Neural cell (in vitro differentiated cells): ENCODE measurements at regions not wholly inside any gene's neighbourhood (a gene's known extent, or its start where the extent isn't known, plus 50 kb on each side); places are given as distances from the start of the nearest gene placed in this dataset.

Experiments
- H2AFZ ChIP-seq: fragments of 200-600, 300-800 bp; sonication (generic), shearing (Covaris generic); 2 replicates; pipeline ENCODE4 v1.6.0; 2014; ENCODE audit warnings: low read depth, mild to moderate bottlenecking, antibody characterized with exemption, low read length, moderate library complexity
- H3F3A ChIP-seq: fragments of 200-600 bp; shearing (Covaris generic); 2 replicates; pipeline ENCODE4 v1.6.1; 2016; ENCODE audit warnings: mild to moderate bottlenecking, moderate library complexity, mixed read lengths, antibody characterized with exemption, low read length; ENCODE audit not compliant: insufficient read depth, poor library complexity, severe bottlenecking
- H3K27ac ChIP-seq: fragments of 200-600, 300-800 bp; sonication (generic), shearing (Covaris generic); 2 replicates; pipeline ENCODE4 v1.5.1; 2014; ENCODE audit warnings: mild to moderate bottlenecking, low read length, moderate library complexity
- H3K27me3 ChIP-seq: fragments of 300-800, 200-600 bp; sonication (generic), shearing (Covaris generic); 2 replicates; pipeline ENCODE4 v1.6.0; 2014; ENCODE audit warnings: mild to moderate bottlenecking, low read depth, low read length, moderate library complexity; ENCODE audit not compliant: insufficient read depth
- H3K36me3 ChIP-seq: fragments of 300-800, 200-600 bp; sonication (generic), shearing (Covaris generic); 2 replicates; pipeline ENCODE4 v1.5.1; 2014; ENCODE audit warnings: mild to moderate bottlenecking, antibody characterized with exemption, low read length, moderate library complexity; ENCODE audit not compliant: insufficient read depth
- H3K4me2 ChIP-seq: fragments of 300-800, 200-600 bp; sonication (generic), shearing (Covaris generic); 2 replicates; pipeline ENCODE4 v1.6.0; 2014; ENCODE audit warnings: mild to moderate bottlenecking, low read length
- H3K4me3 ChIP-seq: fragments of 300-800, 200-600 bp; sonication (generic), shearing (Covaris generic); 2 replicates; pipeline ENCODE4 v1.5.1; 2014; ENCODE audit warnings: mild to moderate bottlenecking, low read length, moderate library complexity
- H3K79me2 ChIP-seq: fragments of 200-600 bp; shearing (Covaris generic); replicated peaks from 2 replicates; pipeline ENCODE4 v1.6.0; 2014; ENCODE audit warnings: mild to moderate bottlenecking, low read length, moderate library complexity; ENCODE audit not compliant: insufficient read depth
- H3K9ac ChIP-seq: fragments of 300-800, 200-600 bp; sonication (generic), shearing (Covaris generic); 2 replicates; pipeline ENCODE4 v1.6.1; 2016; ENCODE audit warnings: mild to moderate bottlenecking, low read length, mixed read lengths
- H3K9me2 ChIP-seq: fragments of 200-600 bp; shearing (Covaris generic); 2 replicates; pipeline ENCODE4 v1.6.1; 2016; ENCODE audit warnings: mild to moderate bottlenecking, low read length, mixed read lengths; ENCODE audit not compliant: insufficient read depth
- H3K9me3 ChIP-seq: fragments of 200-600, 300-800 bp; sonication (generic), shearing (Covaris generic); 2 replicates; pipeline ENCODE4 v1.6.1; 2016; ENCODE audit warnings: mild to moderate bottlenecking, mixed run types, low read length, moderate library complexity, mixed read lengths
- H4K20me1 ChIP-seq: fragments of 200-600 bp; shearing (Covaris generic); 2 replicates; pipeline ENCODE4 v1.6.1; 2016; ENCODE audit warnings: mild to moderate bottlenecking, mixed run types; ENCODE audit not compliant: insufficient read depth
- CTCF ChIP-seq: fragments of 450-650 bp; IDR thresholded peaks from 2 replicates; pipeline ENCODE4 v1.5.1; 2014; ENCODE audit warnings: antibody characterized with exemption, mild to moderate bottlenecking, moderate library complexity; ENCODE audit not compliant: poor library complexity, severe bottlenecking
- EP300 ChIP-seq: fragments of 450-650 bp; conservative IDR thresholded peaks from 2 replicates; pipeline ENCODE4 v1.6.1; 2014; ENCODE audit warnings: antibody characterized with exemption, mild to moderate bottlenecking, moderate library complexity; ENCODE audit not compliant: poor library complexity, severe bottlenecking
- EZH2 ChIP-seq: fragments of 200-600, 300-800 bp; shearing (Covaris generic), sonication (generic); IDR thresholded peaks from 2 replicates; pipeline ENCODE4 v1.6.1; 2014; ENCODE audit warnings: antibody characterized with exemption, low read length, borderline replicate concordance, mild to moderate bottlenecking; ENCODE audit not compliant: insufficient read depth, poor library complexity, severe bottlenecking
- MXI1 ChIP-seq: fragments of 450-650 bp; conservative IDR thresholded peaks from 2 replicates; pipeline ENCODE4 v1.6.1; 2014; ENCODE audit warnings: antibody characterized with exemption, mild to moderate bottlenecking; ENCODE audit not compliant: poor library complexity, severe bottlenecking
- POLR2AphosphoS5 ChIP-seq: IDR thresholded peaks from 2 replicates; pipeline ENCODE4 v1.6.1; 2012
- RAD21 ChIP-seq: fragments of 450-650 bp; conservative IDR thresholded peaks from 2 replicates; pipeline ENCODE4 v1.6.1; 2014; ENCODE audit warnings: antibody characterized with exemption, mild to moderate bottlenecking, moderate library complexity
- REST ChIP-seq: IDR thresholded peaks from 2 replicates; pipeline ENCODE4 v1.6.1; 2012; ENCODE audit warnings: borderline replicate concordance
- SMC3 ChIP-seq: fragments of 450-650 bp; conservative IDR thresholded peaks from 2 replicates; pipeline ENCODE4 v1.6.1; 2014; ENCODE audit warnings: antibody characterized with exemption, mild to moderate bottlenecking, moderate library complexity; ENCODE audit not compliant: poor library complexity
- TAF1 ChIP-seq: IDR thresholded peaks from 2 replicates; pipeline ENCODE4 v1.6.1; 2012; ENCODE audit warnings: low read depth

- H3K27me3 ChIP-seq = no peaks in the 10 kb centered on the region
- H3K4me2 ChIP-seq = no peak overlapping the region
- no peak overlapping the region for H3K27ac ChIP-seq
- no peak overlapping the region for H2AFZ ChIP-seq
- H4K20me1 ChIP-seq = no peaks in the 10 kb centered on the region
- TF ChIP-seq REST = no peak
- TF ChIP-seq RAD21 = no peak
- no peak for TF ChIP-seq EP300
- TF ChIP-seq CTCF = no peak
- TF ChIP-seq SMC3 = no peak
- no peak for TF ChIP-seq TAF1
- no peak for TF ChIP-seq POLR2AphosphoS5
- no peak for TF ChIP-seq MXI1
- no peaks in the 10 kb centered on the region for H3K9me2 ChIP-seq
- H3K79me2 ChIP-seq = no peaks in the 10 kb centered on the region
- H3K9ac ChIP-seq = no peak overlapping the region
- H3K4me3 ChIP-seq = no peak overlapping the region
- no peaks in the 10 kb centered on the region for H3F3A ChIP-seq
- no peaks in the 10 kb centered on the region for H3K36me3 ChIP-seq
- no peaks in the 10 kb centered on the region for H3K9me3 ChIP-seq
Measured at GRCh38 chrX:117808426-117808825, 308.2 kb downstream of the KLHL13 start.

- Histone ChIP-seq H3F3A (no peaks in the 10 kb centered on the region), H3K4me3 (no peak overlapping the region), H3K4me2 (no peak overlapping the region), H3K36me3 (no peaks in the 10 kb centered on the region), H3K27me3 (no peaks in the 10 kb centered on the region), H3K9ac (no peak overlapping the region), H3K79me2 (no peaks in the 10 kb centered on the region), H4K20me1 (no peaks in the 10 kb centered on the region), H3K9me2 (no peaks in the 10 kb centered on the region), H3K9me3 (no peaks in the 10 kb centered on the region), H2AFZ (no peak overlapping the region), H3K27ac (no peak overlapping the region)
- no peak for TF ChIP-seq TAF1
- no peak for TF ChIP-seq SMC3
- TF ChIP-seq REST = no peak
- TF ChIP-seq CTCF = no peak
- TF ChIP-seq MXI1 = no peak
- no peak for TF ChIP-seq RAD21
- TF ChIP-seq EP300 = no peak
- no peak for TF ChIP-seq EZH2
- no peak for TF ChIP-seq POLR2AphosphoS5
Measured at GRCh38 chrX:117803463-117803862, 313.1 kb downstream of the KLHL13 start.
